Pancreas (tissue), 10 donors: ENCODE measurements at regions not wholly inside any gene's neighbourhood (a gene's known extent, or its start where the extent isn't known, plus 50 kb on each side); places are given as distances from the start of the nearest gene placed in this dataset.

Experiments
- ATAC-seq, 4 donors: fragments of 200-7000 bp; cut with Tn5 transposase; one replicate each; pipeline versions ENCODE4 v1.8.0 to v1.9.1; 2020; ENCODE audit warnings: mild to moderate bottlenecking in 4 of 4, moderate library complexity in 4 of 4
- DNase-seq, 6 donors: peaks; one replicate each; pipeline ENCODE4 v3.0.0-alpha.2; 2020
- FAIRE-seq: peaks from 2 replicates; lab custom pipeline; 2012; peaks lifted over from hg19 to GRCh38; lab: Jason Lieb, UNC
- H3K27ac ChIP-seq, 4 donors: fragments of 200-600 bp; sonication (generic); 1 replicate in 3 of 4; 2 replicates in 1 of 4; pipeline versions ENCODE4 v1.5.0 to v1.8.0; 2020
- H3K27me3 ChIP-seq, 4 donors: fragments of 200-600 bp; one replicate each; pipeline ENCODE4 v1.8.0; 2021
- H3K36me3 ChIP-seq, 3 donors: fragments of 200-600 bp; sonication (generic) in 1 of 3; one replicate each; pipeline versions ENCODE4 v1.5.0 to v1.8.0; 2020 to 2021
- H3K4me1 ChIP-seq, 3 donors: fragments of 200-600 bp; one replicate each; pipeline ENCODE4 v1.8.0; 2021
- H3K4me3 ChIP-seq, 4 donors: fragments of 200-600 bp; sonication (generic) in 2 of 4; one replicate each; pipeline versions ENCODE4 v1.5.0 to v1.8.0; 2020 to 2021
- H3K9me3 ChIP-seq, 4 donors: fragments of 200-600 bp; one replicate each; pipeline ENCODE4 v1.8.0; 2021
- CTCF ChIP-seq, 4 donors: fragments of 200-600 bp; sonication (generic) in 3 of 4; IDR thresholded peaks; one replicate each; pipeline versions ENCODE4 v1.5.0 to v1.8.0; 2021; ENCODE audit warnings: antibody characterized with exemption in 4 of 4
- WGBS, 2 donors: extraction: QIAGEN DNeasy Blood & Tissue Kit; methylation state at CpG; one replicate each; pipeline ENCODE4 v1.1.7; 2013; 5-methylcytosine and 5-hydroxymethylcytosine counted together
- intact Hi-C, 3 donors: fragments of 100-400 bp; cut with DNase I; formaldehyde crosslinking; loops; one replicate each; pipeline versions ENCODE4 v1.11.1 to v1.14.2; 2022
- donor health status: healthy with polysubstance abuse.
- donor health status: DM: no; HTN: no; CAD: no; lungs with moderate emphysema.
- donor health status: DM: no; HTN: no; CAD: no.
- donor health status: control.
- donor health status: control.
- donor health status: Bipolar disorder and iron deficiency.
- donor health status: DM: yes; HTN: yes; CAD: no.
- donor health status: DM: no; HTN: no; CAD: no.
- donor health status: DM: no; HTN: no; CAD: no.
- donor health status: DM: yes; HTN: yes; CAD: no.

GRCh38 chr1:30627994-30628393 is 95.4 kb downstream of the MATN1 start:
- H3K36me3 ChIP-seq: no peaks in the 10 kb centered on the region
- FAIRE-seq: no peak
- no peak for TF ChIP-seq CTCF (IDR thresholded peaks at IDR 0.05)
- no peak for DNase-seq
- intact Hi-C loops: no loop called here
- no peaks in the 10 kb centered on the region for H3K27me3 ChIP-seq
- H3K9me3 ChIP-seq: no peaks in the 10 kb centered on the region
- 75 to 80% methylated on average over 2 of the region's 2 CpGs for WGBS, 2 donors
- ATAC-seq: no peak
- no peak overlapping the region for H3K4me3 ChIP-seq
- no peak overlapping the region for H3K27ac ChIP-seq
- H3K4me1 ChIP-seq: no peaks in the 10 kb centered on the region

- no peak for DNase-seq
- Histone ChIP-seq H3K36me3 (no peaks in the 10 kb centered on the region), H3K4me1 (no peaks in the 10 kb centered on the region), H3K27ac (no peak overlapping the region), H3K9me3 (no peaks in the 10 kb centered on the region), H3K4me3 (no peak overlapping the region), H3K27me3 (no peaks in the 10 kb centered on the region)
- WGBS, 2 donors: 76 to 88% methylated on average over 1 of the region's 1 CpG
- ATAC-seq: no peak
- TF ChIP-seq CTCF (IDR thresholded peaks at IDR 0.05): no peak
- intact Hi-C loops: no loop called here
- FAIRE-seq: no peak
These were observed 96.2 kb downstream of the MATN1 start for GRCh38 chr1:30627206-30627605.

- no peak for ATAC-seq
- WGBS, 2 donors: 91 to 97% methylated on average over 1 of the region's 1 CpG
- no peaks in the 10 kb centered on the region for H3K27me3 ChIP-seq
- H3K9me3 ChIP-seq: no peaks in the 10 kb centered on the region
- no peak for FAIRE-seq
- H3K4me3 ChIP-seq: no peak overlapping the region
- TF ChIP-seq CTCF (IDR thresholded peaks at IDR 0.05): no peak
- H3K27ac ChIP-seq: no peak overlapping the region
- H3K4me1 ChIP-seq: no peaks in the 10 kb centered on the region
- intact Hi-C loops: no loop called here
- no peak for DNase-seq
- H3K36me3 ChIP-seq: no peaks in the 10 kb centered on the region
These were observed 100.0 kb downstream of the MATN1 start for GRCh38 chr1:30623431-30623830.

GRCh38 chr1:30619619-30620018 is 103.8 kb downstream of the MATN1 start:
- H3K27ac ChIP-seq: no peak overlapping the region
- H3K27me3 ChIP-seq: no peaks in the 10 kb centered on the region
- FAIRE-seq: no peak
- H3K4me3 ChIP-seq: no peak overlapping the region
- WGBS, 2 donors: 67 to 73% methylated on average over 4 of the region's 4 CpGs
- intact Hi-C loops: no loop called here
- no peaks in the 10 kb centered on the region for H3K4me1 ChIP-seq
- ATAC-seq: no peak
- H3K9me3 ChIP-seq: no peaks in the 10 kb centered on the region
- no peak for TF ChIP-seq CTCF (IDR thresholded peaks at IDR 0.05)
- no peaks in the 10 kb centered on the region for H3K36me3 ChIP-seq
- DNase-seq: no peak

GRCh38 chr1:30618335-30618747 is 105.0 kb downstream of the MATN1 start:
- Histone ChIP-seq H3K36me3 (no peaks in the 10 kb centered on the region), H3K27ac (no peak overlapping the region), H3K4me3 (no peak overlapping the region), H3K9me3 (no peaks in the 10 kb centered on the region), H3K4me1 (no peaks in the 10 kb centered on the region), H3K27me3 (no peaks in the 10 kb centered on the region)
- intact Hi-C loops: no loop called here
- no peak for TF ChIP-seq CTCF (IDR thresholded peaks at IDR 0.05)
- no peak for FAIRE-seq
- DNase-seq: no peak
- no peak for ATAC-seq
- WGBS, 2 donors: 46 to 53% methylated on average over 6 of the region's 6 CpGs
